HG03342 (cell line): ENCODE measurements at regions not wholly inside any gene's neighbourhood (a gene's known extent, or its start where the extent isn't known, plus 50 kb on each side); places are given as distances from the start of the nearest gene placed in this dataset.

ENCODE experiments used
- ATAC-seq: cut with Tn5 transposase; IDR thresholded peaks from one replicate; pipeline ENCODE4 v1.9.1; 2021; ENCODE audit warnings: mild to moderate bottlenecking, moderate library complexity; ENCODE audit not compliant: unreplicated experiment

- ATAC-seq: no peak
Observed at GRCh38 chr15:39108021-39108420, 472.9 kb upstream of the THBS1 start.

GRCh38 chr15:39110336-39110735 lies 470.5 kb upstream of the THBS1 start:
- no peak for ATAC-seq

- no peak for ATAC-seq
Observed at GRCh38 chr15:39110746-39111145, 470.1 kb upstream of the THBS1 start.

GRCh38 chr15:39113741-39114140 lies 467.1 kb upstream of the THBS1 start:
- no peak for ATAC-seq

- ATAC-seq: no peak
Observed at GRCh38 chr15:39114690-39115378, 466.0 kb upstream of the THBS1 start.

GRCh38 chr15:39115379-39116057 lies 465.4 kb upstream of the THBS1 start:
- ATAC-seq: no peak

GRCh38 chr15:39118510-39118909 lies 462.4 kb upstream of the THBS1 start:
- ATAC-seq: no peak

- ATAC-seq: no peak
Observed at GRCh38 chr15:39124155-39124552, 456.7 kb upstream of the THBS1 start.

GRCh38 chr15:39124553-39125171 lies 456.2 kb upstream of the THBS1 start:
- ATAC-seq: no peak

GRCh38 chr15:39125226-39125625 lies 455.7 kb upstream of the THBS1 start:
- ATAC-seq: no peak

GRCh38 chr15:39125904-39126303 lies 455.0 kb upstream of the THBS1 start:
- ATAC-seq: no peak

- ATAC-seq: no peak
Observed at GRCh38 chr15:39127151-39127790, 453.6 kb upstream of the THBS1 start.

GRCh38 chr15:39127925-39128617 lies 452.8 kb upstream of the THBS1 start:
- no peak for ATAC-seq

GRCh38 chr15:39128746-39129145 lies 452.1 kb upstream of the THBS1 start:
- ATAC-seq: no peak

- ATAC-seq: no peak
Observed at GRCh38 chr15:39130556-39131379, 450.1 kb upstream of the THBS1 start.

GRCh38 chr15:39131609-39132008 lies 449.3 kb upstream of the THBS1 start:
- no peak for ATAC-seq

GRCh38 chr15:39132070-39132469 lies 448.8 kb upstream of the THBS1 start:
- no peak for ATAC-seq

- ATAC-seq: no peak
Observed at GRCh38 chr15:39132954-39133600, 447.8 kb upstream of the THBS1 start.

GRCh38 chr15:39134282-39134681 lies 446.6 kb upstream of the THBS1 start:
- no peak for ATAC-seq

GRCh38 chr15:39135989-39136388 lies 444.9 kb upstream of the THBS1 start:
- no peak for ATAC-seq
